HepG2 (cell line): ENCODE measurements at regions not wholly inside any gene's neighbourhood (a gene's known extent, or its start where the extent isn't known, plus 50 kb on each side); places are given as distances from the start of the nearest gene placed in this dataset.

Experiments used
- ATAC-seq: fragments of 200-7000 bp; cut with Tn5 transposase; 3 replicates; pipeline ENCODE4 v1.9.1; 2020; ENCODE audit warnings: mild to moderate bottlenecking, moderate library complexity
- BruUV-seq: library from RNA; stranded (reverse); fragments of 400-500 nt; replicated peaks from 2 replicates; lab custom pipeline; 2021; lab: Mats Ljungman, UMichigan
- CTCF ChIA-PET: fragments of 300-600 bp; formaldehyde crosslinking; extraction: SDS; loops from one replicate; lab custom pipeline; 2021; ENCODE audit warnings: low total read pairs, inconsistent platforms, low intra/inter-chr PET ratio; lab: Yijun Ruan, JAX
- POLR2A ChIA-PET: fragments of 350-600 bp; sonication (Branson Sonifier 250); formaldehyde crosslinking; loops from one replicate; lab custom pipeline; 2020; ENCODE audit warnings: antibody characterized with exemption, inconsistent platforms; lab: Yijun Ruan, JAX
- DNase-seq: peaks from one replicate; pipeline ENCODE4 v3.0.0-alpha.2; 2015; ENCODE audit warnings: low spot score
- FAIRE-seq: peaks from 3 replicates; lab custom pipeline; 2011; peaks lifted over from hg19 to GRCh38; lab: Jason Lieb, UNC
- H2AFZ ChIP-seq: one replicate; pipeline ENCODE4 v1.6.1; 2011; ENCODE audit warnings: low read length, inconsistent platforms
- H3K27ac ChIP-seq: fragments of 300-600 bp; 3 replicates; pipeline ENCODE4 v1.8.0; 2011; ENCODE audit warnings: mixed run types, mild to moderate bottlenecking, mixed read lengths, low read length, inconsistent platforms; ENCODE audit not compliant: insufficient read depth; ENCODE audit errors: extremely low read length
- H3K27me3 ChIP-seq, 2 experiments: fragments of 200-600 bp in 1 of 2; 2 replicates in 1 of 2; 3 replicates in 1 of 2; pipeline versions ENCODE4 v1.6.0 to v1.8.0; 2011; ENCODE audit warnings: low read length in 2 of 2, mild to moderate bottlenecking in 2 of 2, moderate library complexity in 2 of 2, inconsistent platforms in 1 of 2; ENCODE audit not compliant: insufficient read depth in 2 of 2, control insufficient read depth in 1 of 2
- H3K36me3 ChIP-seq, 2 experiments: fragments of 200-600 bp in 1 of 2; replicated peaks in 1 of 2; 2 replicates in 1 of 2; 3 replicates in 1 of 2; pipeline versions ENCODE4 v1.5.1 to v1.8.0; 2011; ENCODE audit warnings: low read length in 2 of 2, inconsistent platforms in 1 of 2; ENCODE audit not compliant: insufficient read depth in 2 of 2, control insufficient read depth in 1 of 2
- H3K4me1 ChIP-seq: 2 replicates; pipeline ENCODE4 v1.5.1; 2012; ENCODE audit warnings: low read length, inconsistent platforms; ENCODE audit not compliant: insufficient read depth
- H3K4me2 ChIP-seq: 2 replicates; pipeline ENCODE4 v1.6.0; 2011; ENCODE audit warnings: low read depth, low read length, inconsistent platforms
- H3K4me3 ChIP-seq, 3 experiments: fragments of 200-600 bp in 1 of 3; sonication (generic), shearing (Covaris generic) in 1 of 3; replicated peaks in 1 of 3; 2 replicates each; pipeline ENCODE4 v1.5.1; 2011 to 2016; ENCODE audit warnings: low read length in 3 of 3, inconsistent platforms in 2 of 3, low read depth in 2 of 3, mild to moderate bottlenecking in 2 of 3, control low read depth in 1 of 3, mixed read lengths in 1 of 3; ENCODE audit not compliant: insufficient read depth in 1 of 3
- H3K79me2 ChIP-seq: one replicate; pipeline ENCODE4 v1.6.1; 2011; ENCODE audit warnings: low read length, inconsistent platforms; ENCODE audit not compliant: insufficient read depth
- H3K9ac ChIP-seq: 2 replicates; pipeline ENCODE4 v1.6.0; 2011; ENCODE audit warnings: mild to moderate bottlenecking, low read depth, low read length, inconsistent platforms; ENCODE audit not compliant: insufficient read depth
- H3K9me3 ChIP-seq: 2 replicates; pipeline ENCODE4 v1.5.1; 2012; ENCODE audit warnings: mild to moderate bottlenecking, low read length
- H4K20me1 ChIP-seq: 2 replicates; pipeline ENCODE4 v1.6.0; 2011; ENCODE audit warnings: inconsistent platforms, mild to moderate bottlenecking, low read length, moderate library complexity; ENCODE audit not compliant: insufficient read depth
- CBX1 ChIP-seq: IDR thresholded peaks from one replicate; pipeline ENCODE4 v1.6.1; 2016; ENCODE audit warnings: antibody characterized with exemption, low read depth
- FOXK1 ChIP-seq: sonication (generic); formaldehyde crosslinking; IDR thresholded peaks from 2 replicates; pipeline ENCODE4 v1.4.0; 2020; ENCODE audit warnings: low read depth, missing genetic modification reagents, borderline replicate concordance
- FOXP1 ChIP-seq, 2 experiments: fragments of 450-650 bp in 1 of 2; IDR thresholded peaks; 2 replicates each; pipeline ENCODE4 v1.6.1; 2017 to 2018; ENCODE audit warnings: antibody characterized with exemption in 1 of 2
- GATAD2A ChIP-seq: IDR thresholded peaks from 2 replicates; pipeline ENCODE4 v1.6.1; 2016
- KLF12 ChIP-seq: sonication (generic); formaldehyde crosslinking; IDR thresholded peaks from 2 replicates; pipeline ENCODE4 v1.4.0; 2020; ENCODE audit warnings: missing genetic modification reagents, borderline replicate concordance
- LCORL ChIP-seq, 2 experiments: fragments of 450-650 bp in 1 of 2; sonication (generic) in 1 of 2; formaldehyde crosslinking in 1 of 2; IDR thresholded peaks; 2 replicates each; pipeline versions ENCODE4 v1.5.0 to v1.6.1; 2017 to 2020; ENCODE audit warnings: antibody characterized with exemption in 1 of 2, missing genetic modification reagents in 1 of 2
- MTA3 ChIP-seq: sonication (generic); formaldehyde crosslinking; IDR thresholded peaks from 2 replicates; pipeline ENCODE4 v1.4.0; 2020; ENCODE audit warnings: missing genetic modification reagents
- PAF1 ChIP-seq: IDR thresholded peaks from 2 replicates; pipeline ENCODE4 v1.6.1; 2016; ENCODE audit warnings: missing genetic modification reagents, missing compliant biosample characterization
- PCBP2 ChIP-seq: fragments of 200-400 bp; formaldehyde crosslinking; optimal IDR thresholded peaks from 2 replicates; pipeline ENCODE3; 2018; ENCODE audit warnings: low read length, low read depth; ENCODE audit not compliant: poor library complexity, severe bottlenecking
- ZNF510 ChIP-seq: sonication (generic); formaldehyde crosslinking; IDR thresholded peaks from 2 replicates; pipeline ENCODE4 v1.4.0; 2020; ENCODE audit warnings: low read depth, mild to moderate bottlenecking, missing genetic modification reagents
- ZNF543 ChIP-seq: sonication (generic); formaldehyde crosslinking; IDR thresholded peaks from 2 replicates; pipeline ENCODE4 v1.4.0; 2020; ENCODE audit warnings: mild to moderate bottlenecking, missing genetic modification reagents
- WGBS: methylation state at CpG from one replicate; pipeline ENCODE4 v1.1.6; 2017; ENCODE audit warnings: low lambda C conversion rate; 5-methylcytosine and 5-hydroxymethylcytosine counted together
- in situ Hi-C: cut with HindIII; loops from 2 replicates; pipeline ENCODE4 v1.10.0; 2017; ENCODE audit warnings: low pct_unique_long_range_greater_than_20kb; ENCODE audit not compliant: extremely low pct_ligation_motif_present
- intact Hi-C: fragments of 100-400 bp; cut with micrococcal nuclease; formaldehyde crosslinking; loops from one replicate; pipeline ENCODE4 v1.10.0; 2022; ENCODE audit not compliant: unreplicated experiment
- TF ChIP-seq, protein P1 (sequence below): sonication (generic); formaldehyde crosslinking; IDR thresholded peaks from 2 replicates; pipeline ENCODE4 v1.5.0; 2020; ENCODE audit warnings: missing genetic modification reagents

DNA sequence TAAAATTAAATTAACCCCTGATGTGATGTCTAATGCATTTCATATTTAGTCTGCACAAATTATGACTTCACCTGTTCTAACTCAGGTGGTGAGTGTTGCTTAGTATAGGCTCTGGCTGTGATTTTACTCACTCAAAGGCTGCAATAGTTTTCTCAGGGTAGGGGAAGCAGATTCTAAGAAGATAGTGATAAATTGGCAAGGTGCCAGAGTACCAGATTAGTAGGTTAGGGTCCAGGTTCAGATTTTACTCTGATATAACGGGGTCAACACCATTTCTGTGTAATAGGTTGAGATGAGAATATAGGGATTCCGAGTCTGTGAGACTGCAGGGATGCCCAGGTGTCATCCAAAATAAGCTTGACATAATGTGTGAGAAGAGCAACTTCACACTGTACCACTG lies 1049.6 kb downstream of the STIM2 start:
- no peak for DNase-seq
- WGBS, result 0% methylated on average over 2 of the region's 2 CpGs
- FAIRE-seq, result no peak
- CTCF ChIA-PET, result no interaction called here
- in situ Hi-C loops, result no loop called here
- no peaks in the 10 kb centered on the region for H3K4me1 ChIP-seq
- intact Hi-C loops, result no loop called here
- no peaks in the 10 kb centered on the region for H4K20me1 ChIP-seq
- H3K4me3 ChIP-seq, result no peak overlapping the region
- no peaks in the 10 kb centered on the region for H3K79me2 ChIP-seq
- no peak for ATAC-seq
- TF ChIP-seq ZNF510 (no peak), LCORL (IDR thresholded peaks at IDR 0.05) (peak; percentile 88), LCORL (CRISPR knock-in tag; IDR thresholded peaks at IDR 0.05) (no peak)
- H3K9ac ChIP-seq, result no peak overlapping the region
- H3K4me2 ChIP-seq, result no peak overlapping the region
- no peaks in the 10 kb centered on the region for H3K36me3 ChIP-seq
- no peak overlapping the region for H3K27ac ChIP-seq
- POLR2A ChIA-PET, result no interaction called here
- no peaks in the 10 kb centered on the region for H3K27me3 ChIP-seq
- BruUV-seq, result no TSS peak
- H2AFZ ChIP-seq, result no peak overlapping the region
- peaks cover 6% of the 10 kb centered on the region; the same call in 1 of the 2 replicates for H3K9me3 ChIP-seq

DNA sequence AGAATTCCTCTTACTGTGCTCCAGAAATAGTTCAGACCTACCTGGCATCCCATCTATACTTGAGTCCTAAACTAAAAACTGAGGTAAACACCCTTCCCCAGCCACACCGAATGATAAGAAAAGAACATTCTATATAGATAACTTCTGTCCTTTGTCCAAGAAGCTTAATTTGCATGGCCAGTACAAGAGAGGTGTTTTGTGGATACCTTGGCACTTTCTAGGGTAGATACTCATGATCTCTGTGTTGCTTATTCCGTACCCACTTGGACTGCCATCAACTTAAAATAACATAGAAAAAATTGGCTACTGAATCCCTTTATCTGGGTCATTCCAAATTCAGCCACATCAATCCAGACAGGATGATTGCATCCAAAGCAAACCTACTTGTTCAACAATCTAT lies 1050.4 kb downstream of the STIM2 start:
- Histone ChIP-seq H3K79me2 (no peaks in the 10 kb centered on the region), H3K36me3 (no peaks in the 10 kb centered on the region), H3K27me3 (no peaks in the 10 kb centered on the region), H4K20me1 (no peaks in the 10 kb centered on the region), H3K4me1 (no peaks in the 10 kb centered on the region), H2AFZ (no peak overlapping the region), H3K9ac (no peak overlapping the region), H3K27ac (no peak overlapping the region), H3K4me2 (no peak overlapping the region), H3K4me3 (no peak overlapping the region), H3K9me3 (peaks cover 6% of the 10 kb centered on the region; the same call in 1 of the 2 replicates)
- TF ChIP-seq, protein P1, sequence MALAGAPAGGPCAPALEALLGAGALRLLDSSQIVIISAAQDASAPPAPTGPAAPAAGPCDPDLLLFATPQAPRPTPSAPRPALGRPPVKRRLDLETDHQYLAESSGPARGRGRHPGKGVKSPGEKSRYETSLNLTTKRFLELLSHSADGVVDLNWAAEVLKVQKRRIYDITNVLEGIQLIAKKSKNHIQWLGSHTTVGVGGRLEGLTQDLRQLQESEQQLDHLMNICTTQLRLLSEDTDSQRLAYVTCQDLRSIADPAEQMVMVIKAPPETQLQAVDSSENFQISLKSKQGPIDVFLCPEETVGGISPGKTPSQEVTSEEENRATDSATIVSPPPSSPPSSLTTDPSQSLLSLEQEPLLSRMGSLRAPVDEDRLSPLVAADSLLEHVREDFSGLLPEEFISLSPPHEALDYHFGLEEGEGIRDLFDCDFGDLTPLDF (CRISPR knock-in tag), result no peak
- TF ChIP-seq PCBP2, result no peak
- no peak for TF ChIP-seq GATAD2A (CRISPR knock-in tag)
- no peak for TF ChIP-seq KLF12 (CRISPR knock-in tag)
- TF ChIP-seq MTA3 (CRISPR knock-in tag), result no peak
- TF ChIP-seq FOXK1 (CRISPR knock-in tag), result no peak
- no peak for TF ChIP-seq ZNF543 (CRISPR knock-in tag)
- no peak for TF ChIP-seq CBX1
- TF ChIP-seq PAF1 (CRISPR knock-in tag), result no peak
- no peak for TF ChIP-seq FOXP1 (IDR thresholded peaks at IDR 0.05)
- no peak for TF ChIP-seq FOXP1 (CRISPR knock-in tag; IDR thresholded peaks at IDR 0.05)
- no TSS peak for BruUV-seq
- ChIA-PET POLR2A (no interaction called here), CTCF (no interaction called here)
- FAIRE-seq (no peak), ATAC-seq (no peak), DNase-seq (no peak)
- WGBS, result 3% methylated on average over 2 of the region's 2 CpGs
- in situ Hi-C loops, result no loop called here
- intact Hi-C loops, result no loop called here
